ELF-1 (cell line): ENCODE measurements at regions not wholly inside any gene's neighbourhood (a gene's known extent, or its start where the extent isn't known, plus 50 kb on each side); places are given as distances from the start of the nearest gene placed in this dataset.
A peak's percentile ranks its signal among the peaks of the same experiment; 100 is the strongest.
"Not testable (repeated sequence)": the region's sequence is repeated elsewhere in the genome, so short reads cannot be mapped to it uniquely, and the experiment has no call there.

Experiments
- DNase-seq: peaks from one replicate; pipeline ENCODE4 v3.0.0-alpha.2; 2016; ENCODE audit warnings: low read depth, low spot score

DNA sequence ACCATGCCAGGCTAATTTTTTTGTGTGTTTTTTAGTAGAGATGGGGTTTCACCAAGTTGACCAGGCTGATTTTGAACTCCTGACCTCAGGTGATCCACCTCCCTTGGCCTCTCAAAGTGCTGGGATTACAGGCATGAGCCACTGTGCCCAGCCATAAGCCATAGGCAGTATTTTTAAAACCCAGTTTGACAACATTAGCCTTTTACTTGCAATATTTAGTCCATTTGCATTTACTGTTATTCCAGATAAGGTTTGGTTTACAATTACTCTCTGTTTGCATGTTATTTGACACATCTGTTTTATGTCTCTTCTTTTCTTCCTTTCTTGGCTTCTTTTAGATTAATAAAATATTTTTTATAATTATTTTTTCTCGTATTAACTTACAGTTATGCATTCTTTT, 83.6 kb upstream of the EPHB3 start:
- DNase-seq, result no peak

DNA sequence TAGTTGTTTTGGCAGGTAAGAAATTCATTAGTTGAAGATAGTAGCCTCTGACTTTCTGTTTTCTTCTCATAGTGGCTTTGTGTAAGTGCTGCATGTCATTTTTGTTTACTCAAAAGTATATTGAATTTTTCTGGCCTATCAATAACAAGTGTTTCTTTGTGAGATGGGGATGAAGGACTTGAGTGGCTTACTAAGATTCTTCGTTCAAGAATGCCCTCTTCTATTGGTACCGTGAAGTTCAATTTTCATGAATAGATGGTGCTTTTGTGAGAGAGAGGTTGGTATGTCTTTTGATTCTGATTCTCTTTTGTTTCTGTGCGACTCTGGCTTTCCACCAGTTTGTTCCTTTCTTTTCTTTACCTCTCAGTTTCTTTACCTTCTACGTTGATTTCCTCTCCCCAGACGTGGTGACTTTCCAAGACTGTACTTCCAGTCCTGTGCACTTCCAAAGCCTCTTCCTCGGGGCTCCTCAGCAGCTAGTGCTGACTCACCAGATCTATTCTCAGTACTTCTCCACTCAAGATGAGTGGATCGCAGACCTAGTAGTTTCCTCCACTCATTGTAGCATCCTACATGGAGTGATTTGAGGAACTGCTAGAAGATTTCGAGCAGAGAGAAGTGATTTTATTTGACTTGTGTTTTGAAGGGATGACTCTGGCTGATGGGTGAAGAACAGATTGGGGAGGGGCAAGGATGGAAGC, 82.0 kb upstream of the EPHB3 start:
- no peak for DNase-seq

DNA sequence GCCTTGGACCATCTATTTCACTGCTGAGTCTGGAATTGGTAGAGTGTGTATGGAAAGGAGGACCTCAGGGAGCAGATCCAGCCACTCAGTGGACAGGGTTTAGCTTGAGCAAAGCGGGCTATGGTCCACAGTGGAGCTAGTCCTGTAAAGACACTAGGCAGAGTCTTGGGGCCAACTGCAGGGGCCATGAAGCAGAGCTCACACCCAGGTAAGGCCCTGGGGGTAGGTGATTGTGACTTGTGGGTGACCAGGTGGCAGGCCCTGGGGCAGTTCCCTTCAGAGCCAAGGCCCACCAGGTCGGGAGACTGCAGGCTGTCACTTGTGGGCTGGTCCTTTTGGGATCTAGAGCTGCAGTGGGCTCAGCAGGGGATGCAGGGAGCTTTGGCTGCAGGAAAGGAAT, 80.8 kb upstream of the EPHB3 start:
- no peak for DNase-seq

DNA sequence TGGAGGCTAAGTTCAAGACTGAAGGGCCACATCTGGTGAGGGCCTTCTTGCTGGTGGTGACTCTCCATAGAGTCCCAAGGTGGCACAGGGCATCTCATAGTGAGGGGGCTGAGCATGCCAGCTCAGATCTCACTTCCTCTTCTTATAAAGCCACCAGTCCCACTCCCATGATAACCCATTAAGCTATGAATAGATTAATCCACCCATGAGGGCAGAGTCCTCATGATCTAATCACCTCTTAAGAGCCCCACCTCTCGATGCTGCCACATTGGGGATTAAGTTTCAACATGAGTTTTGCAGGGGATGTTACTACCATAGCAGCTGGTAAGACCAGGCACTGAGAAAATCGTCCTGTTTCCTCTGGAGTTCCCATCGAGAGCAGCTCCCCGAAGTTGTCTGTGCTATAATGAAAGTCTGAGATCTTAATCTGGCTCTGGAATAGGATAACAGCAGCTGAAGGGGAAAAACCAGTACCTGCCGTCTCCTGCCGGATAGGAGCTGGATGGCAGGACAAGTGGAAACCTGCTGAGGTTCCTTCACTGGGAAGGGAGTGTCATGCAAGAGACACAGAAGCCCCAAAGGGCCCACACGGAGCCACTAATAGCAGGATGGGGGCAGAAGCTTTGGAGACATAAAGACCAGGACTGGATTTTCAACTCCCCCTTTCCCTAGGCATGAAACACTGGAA, 79.5 kb upstream of the EPHB3 start:
- no peak for DNase-seq

DNA sequence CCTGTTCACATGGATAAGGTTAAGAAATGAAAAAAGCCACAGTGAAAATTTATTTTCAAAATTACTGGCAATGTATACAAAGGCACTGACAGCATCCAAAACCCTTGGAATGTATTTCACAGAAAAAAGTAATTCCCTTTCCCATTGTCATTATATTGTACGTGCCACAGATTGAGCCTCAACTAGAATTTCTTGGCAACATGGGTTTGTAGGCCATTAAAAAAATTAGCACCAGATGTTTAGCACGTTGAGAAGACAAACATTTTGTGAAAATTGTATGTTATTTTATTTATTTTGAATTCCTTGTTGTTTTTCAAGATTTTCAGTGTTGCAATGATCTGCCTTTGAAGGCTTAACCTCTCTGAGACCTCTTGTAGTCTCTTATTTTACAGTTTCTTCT, 76.3 kb upstream of the EPHB3 start:
- DNase-seq, result no peak

DNA sequence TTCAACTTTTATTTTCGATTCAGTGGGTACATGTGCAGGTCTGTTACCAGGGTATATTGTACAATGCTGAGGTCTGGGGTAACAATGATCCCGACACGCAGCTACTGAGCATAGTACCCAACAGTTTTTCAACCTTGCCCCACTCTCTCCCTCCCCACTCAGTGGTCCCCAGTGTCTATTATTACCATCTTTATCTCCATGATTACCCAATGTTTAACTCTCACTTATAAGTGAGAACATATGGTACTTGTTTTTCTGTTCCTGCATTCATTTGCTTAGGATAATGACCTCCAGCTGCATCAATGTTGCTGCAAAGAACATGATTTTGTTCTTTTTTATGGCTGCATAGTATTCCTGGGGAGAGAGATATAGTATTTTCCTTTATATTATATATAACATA, 75.7 kb upstream of the EPHB3 start:
- no peak for DNase-seq

DNA sequence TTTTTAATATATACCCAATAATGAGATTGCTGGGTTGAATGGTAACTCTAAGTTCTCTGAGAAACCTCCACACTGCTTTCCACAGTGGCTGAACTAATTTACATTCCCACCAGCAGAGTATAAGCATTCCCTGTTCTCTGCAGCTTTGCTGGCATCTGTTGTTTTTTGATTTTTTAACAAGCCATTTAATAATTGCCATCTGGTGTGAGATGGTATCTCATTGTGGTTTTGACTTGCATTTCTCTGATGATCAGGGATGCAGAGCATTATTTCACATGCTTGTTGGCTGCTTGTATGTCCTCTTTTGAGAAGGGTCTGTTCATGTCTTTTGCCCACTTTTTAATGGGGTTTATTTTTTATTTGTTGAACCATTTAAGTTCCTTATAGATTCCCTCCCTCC, 75.0 kb upstream of the EPHB3 start:
- DNase-seq, result no peak

DNA sequence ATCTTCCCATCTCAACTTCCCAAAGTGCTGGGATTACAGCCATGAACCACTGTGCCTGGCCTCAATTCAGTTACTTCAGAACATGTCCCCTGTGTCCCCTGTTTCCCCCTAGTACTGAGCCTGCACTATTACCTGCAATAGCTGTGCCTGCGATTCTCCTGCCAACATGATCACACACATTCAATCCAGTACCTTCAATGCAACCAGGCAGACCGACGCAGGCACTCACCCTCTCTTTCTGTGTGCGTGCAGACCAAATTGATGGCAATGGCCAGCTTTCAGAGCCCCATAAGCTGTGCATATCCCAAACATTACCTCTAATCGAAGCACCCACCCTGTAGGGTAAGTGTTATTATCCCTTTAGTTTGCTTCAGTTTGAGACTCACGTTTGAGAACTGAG, 73.0 kb upstream of the EPHB3 start:
- DNase-seq, result no peak

DNA sequence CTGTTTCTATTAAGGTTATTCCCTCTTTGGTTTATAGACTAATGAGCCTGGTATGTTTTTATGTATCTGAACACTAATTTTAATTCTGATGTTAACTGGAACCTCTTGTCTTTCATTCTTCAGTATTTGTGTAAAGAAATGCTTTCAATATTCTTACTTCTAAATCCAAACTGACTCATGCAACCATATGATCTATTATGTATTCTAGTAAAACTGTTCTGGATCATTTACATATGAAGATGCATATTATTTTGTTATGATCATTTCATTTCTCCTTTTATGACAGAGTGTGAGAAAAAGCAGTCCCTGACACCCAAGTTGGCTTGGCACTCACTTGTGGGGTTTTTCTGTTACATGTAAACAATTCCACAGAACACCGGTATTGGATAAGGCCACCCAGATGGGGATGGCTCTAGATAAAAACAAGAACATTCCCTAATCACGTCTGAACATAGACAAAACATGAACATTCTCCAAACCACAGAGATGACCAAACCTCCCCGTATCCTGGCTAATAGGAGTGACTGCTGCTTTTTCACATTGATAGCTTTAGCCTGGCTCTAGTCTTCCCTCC, 72.2 kb upstream of the EPHB3 start:
- no peak for DNase-seq

DNA sequence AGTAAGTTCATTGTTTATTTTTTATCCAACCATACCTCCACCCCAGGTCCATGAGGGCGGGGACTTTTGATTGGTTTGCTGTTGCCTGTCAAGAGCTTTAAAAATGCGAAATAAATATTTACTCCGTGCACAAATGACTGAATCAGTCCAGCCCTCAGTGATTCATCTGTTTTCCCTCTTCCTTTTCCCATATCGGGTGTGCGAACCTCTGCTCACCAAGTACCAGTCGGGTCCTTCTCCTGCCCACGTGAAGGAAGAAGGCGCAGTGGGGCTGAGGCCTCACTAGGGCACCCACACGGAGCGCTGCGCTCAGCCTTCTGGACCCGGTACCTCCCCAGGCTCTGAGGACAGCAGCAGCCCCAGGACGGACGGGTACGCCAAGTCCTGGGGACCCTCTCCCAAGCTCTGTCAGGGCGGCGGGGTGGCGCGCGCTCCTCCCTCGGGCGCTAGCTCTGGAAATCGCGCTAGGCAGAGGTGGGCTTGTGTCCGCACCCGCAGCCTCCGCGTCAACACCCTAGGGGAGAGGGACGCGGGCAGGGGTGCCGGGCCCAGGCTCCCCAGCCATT, 70.5 kb upstream of the EPHB3 start:
- DNase-seq, result no peak

DNA sequence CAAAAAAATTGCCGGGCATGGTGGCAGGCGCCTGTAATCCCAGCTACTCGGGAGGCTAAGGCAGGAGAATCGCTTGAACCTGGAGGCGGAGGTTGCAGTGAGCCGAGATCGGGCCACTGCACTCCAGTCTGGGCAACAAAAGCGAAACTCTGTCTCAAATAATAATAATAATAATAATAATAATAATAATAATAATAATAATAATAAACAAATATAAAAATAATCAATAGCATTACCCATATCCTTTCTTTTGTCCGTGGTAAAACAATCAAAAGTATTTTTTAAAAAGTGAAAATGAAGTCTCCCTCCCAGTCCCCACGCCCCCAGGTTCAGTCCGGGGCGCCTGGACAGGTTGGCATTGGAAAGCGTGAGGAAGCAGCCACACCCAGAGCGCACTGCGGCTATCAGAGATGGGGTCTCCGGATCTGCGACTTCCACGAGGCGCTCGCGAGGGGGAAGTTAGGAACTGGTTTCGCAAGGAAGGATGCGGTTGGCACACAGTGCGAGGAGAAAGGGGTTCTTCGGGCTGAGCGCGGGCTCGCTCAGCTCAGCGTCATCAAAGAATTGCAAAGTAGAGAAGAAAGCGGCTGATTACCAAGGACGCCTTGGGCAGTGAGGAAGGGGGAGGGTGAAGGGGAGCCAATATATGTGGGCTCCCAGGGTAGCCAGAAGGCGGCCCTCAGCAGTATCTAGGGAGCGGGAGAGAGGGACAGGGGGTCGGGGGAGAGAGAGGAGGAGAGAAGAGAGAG, 69.5 kb upstream of the EPHB3 start:
- DNase-seq, result no peak

DNA sequence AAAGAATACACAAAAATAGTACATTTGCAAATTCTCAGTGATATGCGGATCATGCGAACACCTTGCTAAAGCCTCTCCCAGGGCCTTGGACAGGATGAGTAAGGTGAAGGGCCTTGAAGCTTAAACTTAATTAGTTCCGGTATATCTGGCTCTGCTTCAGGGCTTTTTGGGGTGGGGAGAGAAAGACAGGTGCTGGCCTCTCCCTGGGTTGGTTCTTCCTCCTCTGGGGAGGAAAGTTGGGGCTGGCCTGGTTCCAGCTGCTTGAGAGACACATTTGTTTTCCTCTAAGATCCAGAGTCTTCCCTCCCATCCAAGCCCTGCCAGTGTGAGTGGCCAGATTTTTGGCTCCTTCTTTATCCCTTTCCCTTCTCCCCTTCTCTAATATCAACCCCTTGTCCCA, 64.7 kb upstream of the EPHB3 start:
- DNase-seq, result no peak

DNA sequence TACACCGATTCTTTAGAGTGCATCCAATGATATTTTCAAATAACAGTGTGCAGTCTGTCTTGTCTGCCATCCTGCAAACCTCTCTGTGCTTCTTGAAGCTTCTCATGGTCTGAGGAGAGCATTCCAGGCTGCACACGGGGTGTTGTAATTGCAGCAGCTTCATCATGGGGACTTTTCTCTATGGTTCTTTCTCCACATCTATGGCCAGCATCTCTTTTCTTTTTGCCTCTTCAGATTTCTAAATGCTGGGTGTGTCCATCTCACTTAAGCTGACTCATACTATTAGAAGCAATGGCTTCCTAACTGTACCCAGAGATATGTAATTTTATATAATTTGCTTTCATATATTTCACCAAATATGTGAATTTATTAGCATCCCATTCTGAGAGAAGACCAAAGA, 63.8 kb upstream of the EPHB3 start:
- DNase-seq, result no peak

DNA sequence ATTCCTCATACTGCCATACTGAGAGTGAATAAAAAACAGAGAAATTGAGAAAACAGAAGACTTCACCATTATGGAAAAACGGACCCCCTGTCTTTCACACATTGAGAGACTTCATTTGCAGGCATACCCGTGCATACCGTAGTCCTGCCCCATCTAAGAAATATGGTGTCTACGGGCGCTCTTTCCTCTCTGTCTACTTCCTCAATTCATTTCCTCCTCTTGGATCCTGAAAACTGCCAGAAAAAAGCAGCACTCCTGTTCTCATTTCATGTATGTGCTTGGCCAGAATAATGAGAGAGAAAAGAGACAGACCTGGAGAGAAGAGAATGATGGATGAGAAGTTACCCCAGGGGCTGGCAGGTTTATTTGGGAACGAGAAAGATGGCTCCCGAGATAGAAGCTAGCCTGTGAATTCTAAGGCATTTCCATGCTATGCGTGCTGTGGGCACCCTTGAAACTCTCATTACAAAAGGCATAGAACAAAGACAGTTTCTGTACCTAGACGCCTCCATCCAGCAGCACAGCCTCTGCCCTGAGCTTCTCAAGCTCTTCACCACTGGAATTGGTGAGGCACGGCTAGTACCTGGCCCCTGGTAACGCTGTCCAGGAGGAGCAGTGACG, 62.5 kb upstream of the EPHB3 start:
- DNase-seq, result no peak

DNA sequence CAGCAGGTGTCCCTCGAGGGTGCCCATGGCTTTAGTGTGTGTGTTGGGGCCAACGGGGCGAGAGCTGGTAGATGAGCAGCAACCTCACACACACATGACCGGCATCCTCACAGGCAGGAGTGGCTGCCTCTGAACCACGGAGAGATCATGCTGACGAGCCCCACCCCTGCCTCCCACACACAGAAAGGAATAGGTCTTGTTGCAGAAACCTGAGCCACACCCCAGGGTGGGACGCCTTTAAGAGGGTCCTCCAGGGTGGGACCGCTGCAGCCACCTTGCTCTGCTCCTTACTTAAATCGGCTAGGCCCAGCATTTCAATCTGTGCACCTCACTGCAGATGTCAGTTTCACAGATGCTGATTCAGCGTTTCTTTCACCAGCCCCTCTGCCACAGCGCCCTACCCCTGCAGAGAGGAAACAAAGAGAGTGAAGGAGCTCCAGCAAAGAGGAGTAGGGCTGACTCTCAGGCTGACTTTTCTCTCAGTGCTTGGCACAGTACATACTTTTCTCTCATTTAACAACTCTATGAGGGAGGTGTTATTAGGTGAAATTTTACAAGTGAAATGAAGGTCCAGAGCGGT, 61.2 kb upstream of the EPHB3 start:
- DNase-seq, result peak; percentile 50

DNA sequence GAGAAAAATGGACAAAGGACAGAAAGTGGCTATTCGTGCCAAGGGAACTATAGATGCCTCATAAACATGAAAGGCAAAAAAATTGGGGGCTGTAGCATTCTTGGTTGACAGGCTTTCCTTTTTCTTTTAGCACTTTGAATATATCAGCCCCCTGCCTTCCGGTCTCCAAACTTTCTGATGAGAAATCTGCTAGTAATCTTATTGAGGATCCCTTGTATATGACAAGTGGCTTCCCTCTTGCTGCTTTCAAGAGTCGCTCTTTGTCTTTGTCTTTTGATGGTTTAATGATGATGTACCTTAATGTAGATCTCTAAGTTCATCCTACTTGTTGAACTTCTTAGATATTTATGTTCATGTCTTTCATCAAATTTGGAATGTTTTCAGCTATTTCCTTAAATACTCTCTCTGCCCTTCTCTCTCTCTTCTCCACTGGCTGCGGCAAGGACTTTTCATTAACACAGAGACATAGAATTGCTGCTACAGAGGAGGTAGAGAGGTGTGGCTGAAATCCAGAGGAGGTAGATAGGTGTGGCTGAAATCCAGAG, 59.4 kb upstream of the EPHB3 start:
- DNase-seq, result no peak

DNA sequence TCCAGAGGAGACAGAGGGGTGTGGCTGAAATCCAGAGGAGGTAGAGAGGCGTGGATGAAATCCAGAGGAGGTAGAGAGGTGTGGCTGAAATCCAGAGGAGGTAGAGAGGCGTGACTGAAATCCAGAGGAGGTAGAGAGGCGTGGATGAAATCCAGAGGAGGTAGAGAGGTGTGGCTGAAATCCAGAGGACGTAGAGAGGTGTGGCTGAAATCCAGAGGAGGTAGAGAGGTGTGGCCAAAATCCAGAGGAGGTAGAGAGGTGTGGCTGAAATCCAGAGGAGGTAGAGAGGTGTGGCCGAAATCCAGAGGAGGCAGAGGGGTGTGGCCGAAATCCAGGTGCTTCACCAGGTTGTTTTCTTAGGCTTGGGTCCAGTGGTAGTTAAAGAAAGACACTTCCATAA, 58.7 kb upstream of the EPHB3 start:
- DNase-seq, result not testable (repeated sequence)

DNA sequence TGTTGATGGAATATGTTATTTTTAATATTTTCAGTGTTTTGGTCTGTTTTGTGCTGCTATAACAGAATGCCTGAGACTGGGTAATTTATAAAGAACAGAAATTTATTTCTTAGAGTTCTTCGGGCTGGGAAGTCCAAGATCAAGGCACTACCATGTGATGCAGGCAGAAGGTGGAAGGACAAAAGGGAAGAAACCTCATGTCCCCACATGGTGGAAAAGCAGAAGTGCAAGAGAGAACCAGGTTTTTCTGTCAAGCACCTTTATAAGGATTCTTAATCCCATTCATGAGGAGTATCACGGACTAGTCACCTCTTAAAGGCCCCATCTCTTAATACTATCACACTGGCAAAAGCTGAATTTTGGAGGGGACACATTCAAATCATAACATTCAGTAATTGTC, 57.9 kb upstream of the EPHB3 start:
- DNase-seq, result no peak

DNA sequence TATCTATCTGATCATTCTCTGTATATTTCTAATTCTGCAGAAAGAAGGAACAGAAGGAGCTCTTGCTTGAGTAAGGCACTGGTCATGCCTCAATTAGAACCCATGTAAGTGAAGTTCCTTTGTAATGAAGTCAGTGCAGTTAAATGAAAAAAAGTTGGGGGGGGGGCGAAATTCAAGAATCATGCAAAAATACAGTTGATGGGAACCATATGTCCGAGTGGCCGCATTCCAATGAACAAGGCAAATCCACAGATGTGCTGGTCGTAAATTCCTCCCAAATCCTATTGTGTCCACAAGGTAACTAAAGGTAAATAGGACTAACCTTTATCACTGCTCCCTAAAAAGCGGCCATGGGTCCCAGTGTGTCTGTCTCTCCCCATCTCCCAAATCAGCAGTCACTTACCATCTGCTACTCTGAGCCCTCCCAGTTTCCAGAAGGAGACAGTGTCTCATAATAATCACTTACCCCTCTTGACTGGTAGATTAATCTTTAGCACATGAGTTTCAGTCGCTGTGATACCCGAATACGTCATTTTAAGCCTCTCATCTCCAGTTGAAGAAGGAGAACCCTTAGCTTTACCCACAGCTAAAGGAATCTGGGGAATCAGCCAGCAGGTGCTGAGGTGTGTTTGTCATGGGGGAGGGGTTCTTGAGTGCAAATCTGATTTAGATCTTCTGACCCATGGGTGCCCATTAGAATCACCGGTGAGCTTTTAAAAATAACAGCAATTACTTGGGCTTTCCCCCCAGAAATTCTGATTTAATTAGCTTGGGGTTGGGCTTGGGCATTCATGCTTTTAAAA, 56.3 kb upstream of the EPHB3 start:
- DNase-seq, result no peak

DNA sequence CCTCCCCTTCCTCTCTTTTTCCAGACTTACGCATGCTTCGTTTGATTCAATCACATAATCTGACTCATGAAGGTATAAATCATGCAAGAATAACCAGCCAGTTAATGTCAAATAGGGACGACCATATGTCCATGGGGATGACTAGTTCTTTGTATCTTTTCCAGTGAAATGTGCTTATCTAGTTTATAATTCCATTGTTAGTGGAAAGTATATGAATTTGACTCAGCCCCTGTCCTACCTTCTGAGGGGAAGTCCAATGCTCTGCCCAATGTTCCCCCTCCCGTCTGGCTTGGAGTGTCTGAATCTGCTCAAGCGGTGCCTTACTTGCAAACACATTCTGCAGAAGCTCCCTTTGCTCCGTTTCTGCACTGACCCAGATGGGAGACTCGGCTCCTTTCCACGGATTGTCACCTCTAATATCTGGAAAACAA, 55.0 kb upstream of the EPHB3 start:
- DNase-seq, result no peak
